ENCODE measurements at regions not wholly inside any gene's neighbourhood (a gene's known extent, or its start where the extent isn't known, plus 50 kb on each side); places are given as distances from the start of the nearest gene placed in this dataset.

DNA sequence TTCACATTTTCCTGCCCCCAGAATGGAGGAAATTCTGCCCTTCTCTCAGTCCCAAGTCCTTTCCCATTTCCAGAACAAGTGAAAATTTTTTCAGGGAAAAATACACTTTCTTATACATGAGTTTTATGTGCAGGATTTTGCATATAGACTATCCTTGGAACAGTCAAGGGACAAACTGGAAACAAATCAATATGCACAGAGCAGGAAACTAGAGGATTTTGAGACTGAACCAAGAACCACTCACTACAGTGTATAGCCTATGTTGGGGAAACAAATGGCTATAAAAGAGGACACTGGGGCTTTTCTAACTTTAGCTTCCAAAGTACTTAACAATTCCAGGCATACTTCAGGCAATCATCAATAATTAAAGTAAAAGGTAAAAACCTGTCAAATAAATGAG is 1036.1 kb upstream of the ARRDC3 start:
- no peaks in the 10 kb centered on the region for H3K4me1 ChIP-seq
- no peaks in the 10 kb centered on the region for H3K27me3 ChIP-seq
- H3K4me3 ChIP-seq, result no peak overlapping the region
- H3K9me3 ChIP-seq, result no peaks in the 10 kb centered on the region
- TF ChIP-seq CTCF (IDR thresholded peaks at IDR 0.05 in 4 of 5, conservative IDR thresholded peaks at IDR 0.05 in 1 of 5) (no peak), POLR2A (IDR thresholded peaks at IDR 0.05) (no peak)
- no peak overlapping the region for H3K27ac ChIP-seq
- no peak for DNase-seq
- ATAC-seq, result no peak
- H3K36me3 ChIP-seq, result no peaks in the 10 kb centered on the region
- in situ Hi-C loops (cut with MboI; ENCODE audit: low sequenced_read_pairs in 4 of 4) (no loop called here), intact Hi-C loops (cut with DNase I; ENCODE audit: low total_unique reads) (no loop called here)

GRCh38 chr5:92418341-92418740 is 1035.2 kb upstream of the ARRDC3 start:
- Histone ChIP-seq H3K27ac (no peak overlapping the region), H3K27me3 (no peaks in the 10 kb centered on the region), H3K9me3 (no peaks in the 10 kb centered on the region), H3K4me1 (no peaks in the 10 kb centered on the region), H3K4me3 (no peak overlapping the region), H3K36me3 (no peaks in the 10 kb centered on the region)
- intact Hi-C loops (cut with DNase I; ENCODE audit: low total_unique reads), result no loop called here
- no peak for ATAC-seq
- no peak for DNase-seq
- no peak for TF ChIP-seq POLR2A (IDR thresholded peaks at IDR 0.05)
- no peak for TF ChIP-seq CTCF (IDR thresholded peaks at IDR 0.05 in 4 of 5, conservative IDR thresholded peaks at IDR 0.05 in 1 of 5)
- in situ Hi-C loops (cut with MboI; ENCODE audit: low sequenced_read_pairs in 4 of 4), result no loop called here

GRCh38 chr5:92409134-92409533 is 1026.0 kb upstream of the ARRDC3 start:
- no peaks in the 10 kb centered on the region for H3K4me1 ChIP-seq
- H3K27me3 ChIP-seq, result no peaks in the 10 kb centered on the region
- ATAC-seq (no peak), DNase-seq (no peak)
- no peaks in the 10 kb centered on the region for H3K9me3 ChIP-seq
- TF ChIP-seq CTCF (IDR thresholded peaks at IDR 0.05 in 4 of 5, conservative IDR thresholded peaks at IDR 0.05 in 1 of 5), result no peak
- TF ChIP-seq POLR2A (IDR thresholded peaks at IDR 0.05), result no peak
- intact Hi-C loops (cut with DNase I; ENCODE audit: low total_unique reads) (no loop called here), in situ Hi-C loops (cut with MboI; ENCODE audit: low sequenced_read_pairs in 4 of 4) (no loop called here)
- no peak overlapping the region for H3K27ac ChIP-seq
- no peak overlapping the region for H3K4me3 ChIP-seq
- no peaks in the 10 kb centered on the region for H3K36me3 ChIP-seq

DNA sequence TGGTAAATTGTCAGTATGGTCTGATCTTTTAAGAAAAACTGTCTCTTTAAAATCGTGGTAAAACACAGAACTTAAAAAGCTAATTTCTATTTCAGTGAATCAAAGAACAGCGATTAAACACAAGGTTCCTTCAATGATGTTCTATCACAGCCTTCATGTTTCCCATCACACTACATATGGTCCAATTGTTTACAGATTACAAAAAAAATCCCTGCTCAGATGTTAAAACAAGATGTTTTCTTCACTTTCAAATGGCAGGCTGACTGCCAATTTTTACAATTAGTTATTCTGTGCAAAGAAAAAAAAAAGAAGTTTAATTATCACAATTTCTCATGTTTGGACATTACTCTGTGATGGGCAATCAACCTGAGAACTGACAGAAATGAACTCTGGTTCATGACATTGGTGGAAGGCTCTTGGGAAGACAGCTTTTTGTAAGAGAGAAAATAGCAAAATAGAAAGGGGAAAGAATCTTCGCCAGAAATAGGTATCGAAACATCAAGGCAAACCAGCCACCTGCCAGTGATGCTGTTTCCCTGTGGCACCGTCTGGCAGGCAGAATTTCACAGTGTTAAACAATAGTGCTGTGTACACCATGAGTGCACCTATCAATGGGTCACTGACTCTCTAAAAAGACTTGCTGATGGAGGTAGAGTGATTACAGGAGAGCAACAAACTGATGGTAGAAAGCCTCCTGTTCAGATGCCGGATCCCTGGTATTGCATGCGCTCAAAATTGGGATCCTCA is 1020.0 kb upstream of the ARRDC3 start:
- Histone ChIP-seq H3K4me1 (no peaks in the 10 kb centered on the region), H3K9me3 (no peaks in the 10 kb centered on the region), H3K27ac (no peak overlapping the region), H3K27me3 (no peaks in the 10 kb centered on the region), H3K36me3 (no peaks in the 10 kb centered on the region), H3K4me3 (no peak overlapping the region)
- DNase-seq (no peak), ATAC-seq (no peak)
- in situ Hi-C loops (cut with MboI; ENCODE audit: low sequenced_read_pairs in 4 of 4), result no loop called here
- TF ChIP-seq POLR2A (IDR thresholded peaks at IDR 0.05), result no peak
- no peak for TF ChIP-seq CTCF (IDR thresholded peaks at IDR 0.05 in 4 of 5, conservative IDR thresholded peaks at IDR 0.05 in 1 of 5)
- intact Hi-C loops (cut with DNase I; ENCODE audit: low total_unique reads), result no loop called here

GRCh38 chr5:92402045-92402444 is 1018.9 kb upstream of the ARRDC3 start:
- DNase-seq, result no peak
- intact Hi-C loops (cut with DNase I; ENCODE audit: low total_unique reads) (no loop called here), in situ Hi-C loops (cut with MboI; ENCODE audit: low sequenced_read_pairs in 4 of 4) (no loop called here)
- no peak overlapping the region for H3K4me3 ChIP-seq
- no peaks in the 10 kb centered on the region for H3K36me3 ChIP-seq
- no peak overlapping the region for H3K27ac ChIP-seq
- no peaks in the 10 kb centered on the region for H3K9me3 ChIP-seq
- no peak for ATAC-seq
- no peaks in the 10 kb centered on the region for H3K4me1 ChIP-seq
- TF ChIP-seq POLR2A (IDR thresholded peaks at IDR 0.05) (no peak), CTCF (IDR thresholded peaks at IDR 0.05 in 4 of 5, conservative IDR thresholded peaks at IDR 0.05 in 1 of 5) (no peak)
- H3K27me3 ChIP-seq, result no peaks in the 10 kb centered on the region
